ENCODE measurements at regions not wholly inside any gene's neighbourhood (a gene's known extent, or its start where the extent isn't known, plus 50 kb on each side); places are given as distances from the start of the nearest gene placed in this dataset.

DNA sequence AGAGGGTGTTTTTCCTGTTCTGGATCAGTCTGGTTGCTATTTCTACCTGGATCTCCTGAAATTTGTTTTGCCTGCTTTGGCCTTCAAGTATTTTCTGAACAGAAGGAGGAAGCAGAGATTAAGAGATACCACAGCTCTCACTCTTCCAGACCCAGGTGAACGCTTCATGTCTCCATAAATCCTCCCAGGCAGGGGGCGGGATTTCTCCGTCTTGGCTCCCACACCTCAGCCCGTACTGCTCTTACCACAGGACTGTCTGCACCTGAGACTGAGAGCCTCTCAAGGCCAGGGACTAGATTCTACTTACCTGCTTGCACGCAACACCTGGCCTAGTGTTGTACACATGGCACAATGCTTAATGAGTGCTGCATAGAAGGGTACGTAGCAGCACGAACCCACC is 59.9 kb upstream of the LRPPRC start:
- BruUV-seq (replicated peaks) = no TSS peak
- H3K4me2 ChIP-seq (ENCODE audit: insufficient read depth, low read length) = no peak overlapping the region
- no peak overlapping the region for H3K9ac ChIP-seq (replicated peaks; ENCODE audit: extremely low read depth, insufficient read depth, low read length)
- H3K9me1 ChIP-seq (replicated peaks; ENCODE audit: control insufficient read depth, extremely low read depth, insufficient read depth, low read length) = no peaks in the 10 kb centered on the region
- POLR2A ChIA-PET = interaction anchor here (0.6 kb wide), 1 partner anchor 25 kb away, joined by 4 read pairs; no protein-coding TSS in a partner anchor
- no peaks in the 10 kb centered on the region for H3K79me2 ChIP-seq (ENCODE audit: control insufficient read depth, insufficient read depth, low read length)
- no peaks in the 10 kb centered on the region for H3K9me3 ChIP-seq (replicated peaks; ENCODE audit: control insufficient read depth, insufficient read depth, low read length)
- intact Hi-C loops (cut with micrococcal nuclease) = no loop called here
- dilution Hi-C loops (cut with MboI; ENCODE audit: extremely low pct_ligation_motif_present, low sequenced_read_pairs) = no loop called here
- DNase-seq (ENCODE audit: low read depth, low spot score) (no peak), FAIRE-seq (no peak)
- no peaks in the 10 kb centered on the region for H3K36me3 ChIP-seq (ENCODE audit: control insufficient read depth in 2 of 2, extremely low read depth in 1 of 2, insufficient read depth in 2 of 2, low read length in 2 of 2)
- peaks cover 0 to 1% of the 10 kb centered on the region in 2 experiments for H3K27me3 ChIP-seq (ENCODE audit: control insufficient read depth in 2 of 2, insufficient read depth in 2 of 2, low read length in 2 of 2)
- H4K20me1 ChIP-seq (replicated peaks; ENCODE audit: control insufficient read depth, extremely low read depth, insufficient read depth, low read length) = no peaks in the 10 kb centered on the region
- CTCF ChIA-PET = interaction anchor here (0.7 kb wide), 1 partner anchor 12 kb away, joined by 3 read pairs; no protein-coding TSS in a partner anchor
- H3K4me1 ChIP-seq (ENCODE audit: control insufficient read depth, extremely low read depth, insufficient read depth, low read length) = no peaks in the 10 kb centered on the region
- no peak overlapping the region for H3K4me3 ChIP-seq (replicated peaks in 1 of 3; ENCODE audit: insufficient read depth in 1 of 3, low read depth in 1 of 3, low read length in 3 of 3)
- TF ChIP-seq GATA2 (IDR thresholded peaks at IDR 0.05; ENCODE audit: insufficient read depth, insufficient read length, low read depth, low read length) (no peak), MYC (IDR thresholded peaks at IDR 0.05; ENCODE audit: low read depth, low read length) (no peak), FOS (IDR thresholded peaks at IDR 0.05; ENCODE audit: borderline replicate concordance, insufficient read depth, low read length) (no peak), POLR2A (IDR thresholded peaks at IDR 0.05; ENCODE audit: low read depth, low read length) (no peak), POLR2AphosphoS5 (IDR thresholded peaks at IDR 0.05; ENCODE audit: insufficient read depth, low read depth, low read length) (no peak), JUN (IDR thresholded peaks at IDR 0.05; ENCODE audit: borderline replicate concordance, insufficient read depth, insufficient read length, low read depth) (no peak), EZH2 (IDR thresholded peaks at IDR 0.05; ENCODE audit: borderline replicate concordance, low read depth, low read length, severe bottlenecking) (no peak)
- TF ChIP-seq, protein P1, sequence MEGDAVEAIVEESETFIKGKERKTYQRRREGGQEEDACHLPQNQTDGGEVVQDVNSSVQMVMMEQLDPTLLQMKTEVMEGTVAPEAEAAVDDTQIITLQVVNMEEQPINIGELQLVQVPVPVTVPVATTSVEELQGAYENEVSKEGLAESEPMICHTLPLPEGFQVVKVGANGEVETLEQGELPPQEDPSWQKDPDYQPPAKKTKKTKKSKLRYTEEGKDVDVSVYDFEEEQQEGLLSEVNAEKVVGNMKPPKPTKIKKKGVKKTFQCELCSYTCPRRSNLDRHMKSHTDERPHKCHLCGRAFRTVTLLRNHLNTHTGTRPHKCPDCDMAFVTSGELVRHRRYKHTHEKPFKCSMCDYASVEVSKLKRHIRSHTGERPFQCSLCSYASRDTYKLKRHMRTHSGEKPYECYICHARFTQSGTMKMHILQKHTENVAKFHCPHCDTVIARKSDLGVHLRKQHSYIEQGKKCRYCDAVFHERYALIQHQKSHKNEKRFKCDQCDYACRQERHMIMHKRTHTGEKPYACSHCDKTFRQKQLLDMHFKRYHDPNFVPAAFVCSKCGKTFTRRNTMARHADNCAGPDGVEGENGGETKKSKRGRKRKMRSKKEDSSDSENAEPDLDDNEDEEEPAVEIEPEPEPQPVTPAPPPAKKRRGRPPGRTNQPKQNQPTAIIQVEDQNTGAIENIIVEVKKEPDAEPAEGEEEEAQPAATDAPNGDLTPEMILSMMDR (IDR thresholded peaks at IDR 0.05; ENCODE audit: extremely low read depth in 1 of 2, insufficient read depth in 1 of 2, low read depth in 1 of 2, low read length in 2 of 2) = no peak
- TF ChIP-seq, protein P2, sequence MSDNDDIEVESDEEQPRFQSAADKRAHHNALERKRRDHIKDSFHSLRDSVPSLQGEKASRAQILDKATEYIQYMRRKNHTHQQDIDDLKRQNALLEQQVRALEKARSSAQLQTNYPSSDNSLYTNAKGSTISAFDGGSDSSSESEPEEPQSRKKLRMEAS (IDR thresholded peaks at IDR 0.05; ENCODE audit: insufficient read depth, insufficient read length) = no peak
- no peak overlapping the region for H2AFZ ChIP-seq (ENCODE audit: low read depth, low read length)
- no peak overlapping the region for H3K27ac ChIP-seq (ENCODE audit: insufficient read depth, low read depth, low read length)
